H1 (cell line): ENCODE measurements at regions not wholly inside any gene's neighbourhood (a gene's known extent, or its start where the extent isn't known, plus 50 kb on each side); places are given as distances from the start of the nearest gene placed in this dataset.

Source experiments
- CTCF ChIA-PET: fragments of 300-600 bp; sonication (Branson Sonifier 250); formaldehyde crosslinking; loops from one replicate; lab custom pipeline; 2021; ENCODE audit not compliant: partially characterized antibody; lab: Charles Lee
- POLR2A ChIA-PET: fragments of 300-600 bp; sonication (Branson Sonifier 250); formaldehyde crosslinking; loops from one replicate; lab custom pipeline; 2021; ENCODE audit warnings: inconsistent platforms; ENCODE audit not compliant: partially characterized antibody; lab: Charles Lee
- DNase-seq, 2 experiments: peaks; one replicate each; pipeline versions ENCODE4 v3.0.0 to v3.0.0-alpha.2; 2010 to 2022; ENCODE audit warnings: low spot score in 2 of 2, low read depth in 1 of 2, mixed read lengths in 1 of 2
- FAIRE-seq: peaks from 2 replicates; lab custom pipeline; 2011; peaks lifted over from hg19 to GRCh38; lab: Jason Lieb, UNC
- H2AFZ ChIP-seq: 2 replicates; pipeline ENCODE4 v1.8.1; 2012; ENCODE audit warnings: low read length, inconsistent platforms
- H2AK5ac ChIP-seq: 2 replicates; pipeline ENCODE4 v1.6.1; 2013; ENCODE audit warnings: low read depth, low read length
- H2BK120ac ChIP-seq: replicated peaks from 2 replicates; pipeline ENCODE3; 2013; ENCODE audit warnings: low read depth, low read length, inconsistent platforms
- H2BK12ac ChIP-seq: 2 replicates; pipeline ENCODE4 v1.6.1; 2013; ENCODE audit warnings: low read depth, low read length
- H2BK15ac ChIP-seq: 2 replicates; pipeline ENCODE4 v1.6.1; 2013; ENCODE audit warnings: low read length
- H2BK20ac ChIP-seq: 2 replicates; pipeline ENCODE4 v1.6.1; 2013; ENCODE audit warnings: low read length
- H2BK5ac ChIP-seq: 2 replicates; pipeline ENCODE4 v1.6.1; 2013; ENCODE audit warnings: low read depth, low read length
- H3K14ac ChIP-seq: 2 replicates; pipeline ENCODE4 v1.6.1; 2013; ENCODE audit warnings: inconsistent platforms; ENCODE audit not compliant: insufficient read length
- H3K18ac ChIP-seq: 2 replicates; pipeline ENCODE4 v1.6.1; 2013; ENCODE audit warnings: low read length; ENCODE audit errors: extremely low read depth
- H3K23ac ChIP-seq: 2 replicates; pipeline ENCODE4 v1.6.1; 2013; ENCODE audit warnings: inconsistent platforms; ENCODE audit not compliant: insufficient read length
- H3K23me2 ChIP-seq: 2 replicates; pipeline ENCODE4 v1.6.1; 2013; ENCODE audit warnings: low read depth, low read length
- H3K27ac ChIP-seq: 2 replicates; pipeline ENCODE4 v1.6.1; 2011; ENCODE audit warnings: low read depth, low read length, inconsistent platforms
- H3K27me3 ChIP-seq, 4 experiments: replicated peaks in 1 of 4; 1 replicate in 1 of 4; 2 replicates in 3 of 4; pipeline versions ENCODE4 v1.6.1 to v1.8.1; 2011 to 2013; ENCODE audit warnings: low read length in 3 of 4, mild to moderate bottlenecking in 3 of 4, inconsistent platforms in 2 of 4, mixed read lengths in 2 of 4, moderate library complexity in 1 of 4; ENCODE audit not compliant: control insufficient read depth in 3 of 4, insufficient read depth in 3 of 4; ENCODE audit errors: extremely low read depth in 1 of 4
- H3K36me3 ChIP-seq, 4 experiments: 2 replicates each; pipeline versions ENCODE4 v1.6.1 to v1.8.1; 2011 to 2013; ENCODE audit warnings: mild to moderate bottlenecking in 4 of 4, low read length in 3 of 4, moderate library complexity in 2 of 4, control low read depth in 1 of 4, inconsistent platforms in 1 of 4; ENCODE audit not compliant: insufficient read depth in 4 of 4, control insufficient read depth in 2 of 4
- H3K4ac ChIP-seq: replicated peaks from 2 replicates; pipeline ENCODE3; 2013; ENCODE audit warnings: low read length, low read depth, mixed read lengths, inconsistent platforms; ENCODE audit not compliant: insufficient read length
- H3K4me1 ChIP-seq, 4 experiments: replicated peaks in 1 of 4; 1 replicate in 1 of 4; 2 replicates in 3 of 4; pipeline versions ENCODE4 v1.6.1 to v1.8.1; 2011 to 2013; ENCODE audit warnings: low read length in 3 of 4, inconsistent platforms in 2 of 4, mixed read lengths in 1 of 4; ENCODE audit not compliant: insufficient read depth in 4 of 4, control insufficient read depth in 3 of 4
- H3K4me2 ChIP-seq, 2 experiments: 2 replicates each; pipeline versions ENCODE4 v1.6.1 to v1.8.1; 2011 to 2013; ENCODE audit warnings: low read depth in 2 of 2, low read length in 2 of 2, control low read depth in 1 of 2, inconsistent platforms in 1 of 2, mild to moderate bottlenecking in 1 of 2; ENCODE audit not compliant: insufficient read depth in 1 of 2
- H3K4me3 ChIP-seq, 4 experiments: fragments of 200-600, 300-600 bp in 1 of 4; sonication (generic), shearing (Covaris generic), sonication (Bioruptor Twin) in 1 of 4; 2 replicates each; pipeline versions ENCODE4 v1.5.1 to v1.8.1; 2011 to 2016; ENCODE audit warnings: low read length in 4 of 4, low read depth in 3 of 4, control low read depth in 2 of 4, inconsistent platforms in 2 of 4, mild to moderate bottlenecking in 2 of 4, mixed read lengths in 1 of 4, moderate library complexity in 1 of 4; ENCODE audit not compliant: insufficient read depth in 2 of 4; ENCODE audit errors: extremely low read depth in 1 of 4
- H3K56ac ChIP-seq: replicated peaks from 2 replicates; pipeline ENCODE3; 2013; ENCODE audit warnings: low read depth, mild to moderate bottlenecking, mixed read lengths, low read length, inconsistent platforms; ENCODE audit not compliant: insufficient read length
- H3K79me1 ChIP-seq: 2 replicates; pipeline ENCODE4 v1.6.1; 2013; ENCODE audit warnings: low read depth, low read length, control low read depth
- H3K79me2 ChIP-seq, 2 experiments: 2 replicates each; pipeline versions ENCODE4 v1.6.1 to v1.8.1; 2012 to 2013; ENCODE audit warnings: low read length in 2 of 2, mild to moderate bottlenecking in 2 of 2, inconsistent platforms in 1 of 2; ENCODE audit not compliant: insufficient read depth in 2 of 2, control insufficient read depth in 1 of 2
- H3K9ac ChIP-seq, 4 experiments: replicated peaks in 1 of 4; 1 replicate in 1 of 4; 2 replicates in 3 of 4; pipeline versions ENCODE4 v1.6.1 to v1.8.1; 2011 to 2013; ENCODE audit warnings: low read depth in 3 of 4, low read length in 3 of 4, control low read depth in 2 of 4, mild to moderate bottlenecking in 2 of 4, moderate library complexity in 2 of 4, inconsistent platforms in 1 of 4; ENCODE audit errors: extremely low read depth in 1 of 4
- H3K9me3 ChIP-seq, 2 experiments: 2 replicates each; pipeline versions ENCODE4 v1.6.1 to v1.8.1; 2012 to 2013; ENCODE audit warnings: mild to moderate bottlenecking in 2 of 2, moderate library complexity in 2 of 2, control low read depth in 1 of 2, inconsistent platforms in 1 of 2, low read depth in 1 of 2, low read length in 1 of 2, mixed read lengths in 1 of 2; ENCODE audit not compliant: insufficient read depth in 2 of 2
- H4K20me1 ChIP-seq, 2 experiments: replicated peaks in 1 of 2; 2 replicates each; pipeline versions ENCODE3 to v1.8.1; 2011 to 2013; ENCODE audit warnings: inconsistent platforms in 2 of 2, low read length in 2 of 2, mild to moderate bottlenecking in 1 of 2; ENCODE audit not compliant: insufficient read depth in 2 of 2, control insufficient read depth in 1 of 2
- H4K5ac ChIP-seq: 2 replicates; pipeline ENCODE4 v1.6.1; 2013; ENCODE audit warnings: low read length, low read depth, mixed read lengths, inconsistent platforms; ENCODE audit not compliant: insufficient read length
- H4K8ac ChIP-seq: 2 replicates; pipeline ENCODE4 v1.8.0; 2013; ENCODE audit warnings: mild to moderate bottlenecking, moderate library complexity, low read length, inconsistent platforms; ENCODE audit not compliant: insufficient read depth; ENCODE audit errors: extremely low read depth
- H4K91ac ChIP-seq: replicated peaks from 2 replicates; pipeline ENCODE3; 2013; ENCODE audit warnings: low read length, mixed read lengths, inconsistent platforms; ENCODE audit not compliant: insufficient read length
- CEBPB ChIP-seq: IDR thresholded peaks from 2 replicates; pipeline ENCODE4 v1.6.1; 2012; ENCODE audit warnings: low read depth, low read length
- CHD2 ChIP-seq: IDR thresholded peaks from 2 replicates; pipeline ENCODE4 v1.6.1; 2012; ENCODE audit warnings: low read length, improper control_type of control experiment
- GABPA ChIP-seq: IDR thresholded peaks from 2 replicates; pipeline ENCODE4 v1.6.1; 2011; ENCODE audit warnings: mild to moderate bottlenecking, low read length, moderate library complexity, borderline replicate concordance; ENCODE audit not compliant: insufficient read depth
- GTF2F1 ChIP-seq: IDR thresholded peaks from 2 replicates; pipeline ENCODE4 v1.6.1; 2012; ENCODE audit warnings: low read depth, low read length, improper control_type of control experiment, borderline replicate concordance
- HDAC2 ChIP-seq, 2 experiments: fragments of 300-600 bp in 1 of 2; sonication (generic) in 1 of 2; IDR thresholded peaks; 2 replicates each; pipeline ENCODE4 v1.6.1; 2011 to 2012; ENCODE audit warnings: low read depth in 2 of 2, low read length in 2 of 2, mild to moderate bottlenecking in 2 of 2, moderate library complexity in 2 of 2, borderline replicate concordance in 1 of 2, inconsistent platforms in 1 of 2
- KDM1A ChIP-seq: fragments of 200-600, 300-600 bp; sonication (generic); IDR thresholded peaks from 2 replicates; pipeline ENCODE4 v1.7.1; 2016; ENCODE audit warnings: mild to moderate bottlenecking, low read length, borderline replicate concordance
- MAFK ChIP-seq: IDR thresholded peaks from 2 replicates; pipeline ENCODE4 v1.6.1; 2012; ENCODE audit warnings: low read depth, mild to moderate bottlenecking, improper control_type of control experiment, low read length
- NANOG ChIP-seq: IDR thresholded peaks from 2 replicates; pipeline ENCODE4 v1.6.1; 2011; ENCODE audit warnings: low read length, low read depth, mild to moderate bottlenecking, inconsistent platforms; ENCODE audit not compliant: insufficient read depth, poor library complexity, severe bottlenecking
- PHF8 ChIP-seq: fragments of 200-600 bp; sonication (generic); conservative IDR thresholded peaks from 2 replicates; pipeline ENCODE4 v1.7.1; 2012; ENCODE audit warnings: low read depth, mild to moderate bottlenecking, inconsistent platforms, low read length, moderate library complexity
- RNF2 ChIP-seq: fragments of 200-900, 300-1000 bp; sonication (generic); IDR thresholded peaks from 2 replicates; pipeline ENCODE4 v1.7.1; 2016; ENCODE audit warnings: borderline replicate concordance, low read depth, mild to moderate bottlenecking, antibody characterized with exemption, low read length; ENCODE audit not compliant: poor library complexity, severe bottlenecking; ENCODE audit errors: missing control alignments
- SIRT6 ChIP-seq: IDR thresholded peaks from one replicate; pipeline ENCODE4 v1.7.1; 2012; ENCODE audit warnings: low read length, inconsistent platforms
- SP1 ChIP-seq: IDR thresholded peaks from 2 replicates; pipeline ENCODE4 v1.6.1; 2011; ENCODE audit warnings: low read depth, low read length
- TEAD4 ChIP-seq: IDR thresholded peaks from 2 replicates; pipeline ENCODE4 v1.6.1; 2012; ENCODE audit warnings: low read depth, low read length, inconsistent platforms, mixed read lengths
- YY1 ChIP-seq: IDR thresholded peaks from 2 replicates; pipeline ENCODE4 v1.6.1; 2011; ENCODE audit warnings: low read depth, mild to moderate bottlenecking, low read length
- WGBS, 2 experiments: shearing (Covaris generic) in 1 of 2; methylation state at CpG; one replicate each; pipeline versions ENCODE4 v1.1.6 to v1.1.7; 2013 to 2015; ENCODE audit warnings: low lambda C conversion rate in 2 of 2, mixed read lengths in 2 of 2, inconsistent platforms in 1 of 2, low coverage in 1 of 2, missing lambda C conversion rate in 1 of 2; ENCODE audit not compliant: insufficient replicate concordance in 2 of 2, insufficient coverage in 1 of 2, insufficient read length in 1 of 2; ENCODE audit errors: extremely low coverage in 1 of 2, missing lambda C conversion rate in 1 of 2; 5-methylcytosine and 5-hydroxymethylcytosine counted together

GRCh38 chr12:58681730-58682129 lies 238.6 kb downstream of the LRIG3 start:
- H4K20me1 ChIP-seq = no peaks in the 10 kb centered on the region
- no peak overlapping the region for H2BK12ac ChIP-seq
- H3K9me3 ChIP-seq = no peaks in the 10 kb centered on the region
- H3K36me3 ChIP-seq = no peaks in the 10 kb centered on the region
- no peak overlapping the region for H2BK15ac ChIP-seq
- H3K79me2 ChIP-seq = no peaks in the 10 kb centered on the region
- H4K5ac ChIP-seq = no peak overlapping the region
- no peak overlapping the region for H3K14ac ChIP-seq
- no peak overlapping the region for H2BK5ac ChIP-seq
- no peak overlapping the region for H3K9ac ChIP-seq
- DNase-seq (no peak), FAIRE-seq (no peak)
- POLR2A ChIA-PET = no interaction called here
- H2BK20ac ChIP-seq = no peak overlapping the region
- H2AFZ ChIP-seq = no peak overlapping the region
- no peak overlapping the region for H4K91ac ChIP-seq
- 95% methylated on average over 2 of the region's 2 CpGs; no CpG with 5 or more reads in 1 of the 2 experiments for WGBS, 2 experiments
- no peak overlapping the region for H3K27ac ChIP-seq
- no peak overlapping the region for H4K8ac ChIP-seq
- CTCF ChIA-PET = no interaction called here
- no peak overlapping the region for H2BK120ac ChIP-seq
- H3K56ac ChIP-seq = no peak overlapping the region
- H3K4ac ChIP-seq = no peak overlapping the region
- no peaks in the 10 kb centered on the region for H3K23me2 ChIP-seq
- no peak overlapping the region for H3K18ac ChIP-seq
- no peak overlapping the region for H3K23ac ChIP-seq
- no peaks in the 10 kb centered on the region for H3K27me3 ChIP-seq
- no peak overlapping the region for H2AK5ac ChIP-seq
- no peaks in the 10 kb centered on the region for H3K4me1 ChIP-seq
- no peaks in the 10 kb centered on the region; the same call in 1 of the 2 replicates for H3K79me1 ChIP-seq
- no peak overlapping the region for H3K4me3 ChIP-seq
- no peak overlapping the region for H3K4me2 ChIP-seq
- TF ChIP-seq HDAC2 (IDR thresholded peaks at IDR 0.05; ENCODE audit: borderline replicate concordance in 1 of 2, low read depth in 2 of 2, low read length in 2 of 2) (no peak), MAFK (no peak), GABPA (no peak), TEAD4 (no peak), RNF2 (no peak), SIRT6 (no peak), YY1 (no peak), NANOG (no peak), GTF2F1 (no peak), KDM1A (no peak), CEBPB (no peak), PHF8 (no peak), CHD2 (no peak), SP1 (no peak)
